NT2/D1 (cell line): ENCODE measurements at regions not wholly inside any gene's neighbourhood (a gene's known extent, or its start where the extent isn't known, plus 50 kb on each side); places are given as distances from the start of the nearest gene placed in this dataset.

Experiments
- DNase-seq: peaks from one replicate; pipeline ENCODE4 v3.0.0-alpha.2; 2011; ENCODE audit warnings: low read depth, low spot score
- H3K27me3 ChIP-seq: 2 replicates; pipeline ENCODE4 v1.6.0; 2011; ENCODE audit warnings: mild to moderate bottlenecking; ENCODE audit not compliant: insufficient read length, insufficient read depth
- H3K36me3 ChIP-seq: 2 replicates; pipeline ENCODE4 v1.6.1; 2011; ENCODE audit warnings: mild to moderate bottlenecking, low read length, mixed read lengths; ENCODE audit not compliant: insufficient read depth, insufficient read length
- H3K4me1 ChIP-seq: 2 replicates; pipeline ENCODE4 v1.5.1; 2011; ENCODE audit not compliant: insufficient read depth, insufficient read length
- H3K4me3 ChIP-seq: 2 replicates; pipeline ENCODE4 v1.5.1; 2011; ENCODE audit warnings: low read depth; ENCODE audit not compliant: insufficient read length
- H3K9ac ChIP-seq: 2 replicates; pipeline ENCODE4 v1.6.0; 2011; ENCODE audit warnings: low read depth; ENCODE audit not compliant: insufficient read length
- H3K9me3 ChIP-seq: 2 replicates; pipeline ENCODE4 v1.5.1; 2011; ENCODE audit warnings: mild to moderate bottlenecking, low read length; ENCODE audit not compliant: insufficient read depth
- SUZ12 ChIP-seq: IDR thresholded peaks from 2 replicates; pipeline ENCODE4 v1.6.1; 2011; ENCODE audit not compliant: insufficient read length, insufficient read depth; ENCODE audit errors: extremely low read depth
- YY1 ChIP-seq: IDR thresholded peaks from 2 replicates; pipeline ENCODE4 v1.6.1; 2011; ENCODE audit not compliant: insufficient read length, insufficient read depth
- ZNF274 ChIP-seq: IDR thresholded peaks from 2 replicates; pipeline ENCODE4 v1.6.1; 2011; ENCODE audit warnings: mild to moderate bottlenecking, low read depth, low read length

- Histone ChIP-seq H3K9ac (no peak overlapping the region), H3K36me3 (no peaks in the 10 kb centered on the region), H3K9me3 (peaks cover 10% of the 10 kb centered on the region; the same call in 1 of the 2 replicates), H3K4me1 (peaks cover 17% of the 10 kb centered on the region), H3K27me3 (peaks cover 20% of the 10 kb centered on the region), H3K4me3 (peak overlapping the region; percentile 12)
- peak; percentile 78 for DNase-seq
- TF ChIP-seq YY1 (no peak), SUZ12 (no peak), ZNF274 (no peak)
These were observed 75.5 kb downstream of the NAV1 start for GRCh38 chr1:201614262-201615015.

GRCh38 chr1:201617157-201617556, 78.2 kb downstream of the NAV1 start:
- Histone ChIP-seq H3K9ac (no peak overlapping the region), H3K9me3 (no peaks in the 10 kb centered on the region), H3K36me3 (no peaks in the 10 kb centered on the region), H3K4me1 (peaks cover 14% of the 10 kb centered on the region), H3K27me3 (peaks cover 20% of the 10 kb centered on the region), H3K4me3 (no peak overlapping the region)
- no peak for DNase-seq
- TF ChIP-seq SUZ12 (no peak), ZNF274 (no peak), YY1 (no peak)

DNA sequence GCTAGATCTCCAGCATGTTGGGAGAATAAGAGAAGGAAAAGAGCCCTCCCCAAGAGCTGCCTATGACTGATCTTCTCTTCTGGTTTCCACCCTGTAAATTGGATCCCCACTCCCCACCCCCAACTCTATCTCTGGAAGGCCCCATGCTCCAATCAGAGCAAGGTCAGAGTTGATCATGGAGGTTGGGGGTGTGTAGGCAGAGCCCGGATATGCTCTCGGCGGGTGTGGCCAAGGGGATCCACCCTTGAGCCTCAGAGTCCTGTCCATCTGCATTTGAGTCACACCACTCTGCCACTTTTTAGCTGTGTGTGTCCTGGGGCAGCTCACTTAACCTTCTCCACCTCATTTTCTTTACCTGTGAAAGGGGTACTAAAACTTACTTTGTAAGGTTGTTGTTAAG, 79.5 kb downstream of the NAV1 start:
- Histone ChIP-seq H3K9ac (no peak overlapping the region), H3K4me1 (peaks cover 14% of the 10 kb centered on the region), H3K27me3 (peaks cover 16% of the 10 kb centered on the region), H3K36me3 (peaks cover 2% of the 10 kb centered on the region), H3K4me3 (no peak overlapping the region), H3K9me3 (no peaks in the 10 kb centered on the region)
- no peak for DNase-seq
- TF ChIP-seq YY1 (no peak), SUZ12 (no peak), ZNF274 (no peak)

DNA sequence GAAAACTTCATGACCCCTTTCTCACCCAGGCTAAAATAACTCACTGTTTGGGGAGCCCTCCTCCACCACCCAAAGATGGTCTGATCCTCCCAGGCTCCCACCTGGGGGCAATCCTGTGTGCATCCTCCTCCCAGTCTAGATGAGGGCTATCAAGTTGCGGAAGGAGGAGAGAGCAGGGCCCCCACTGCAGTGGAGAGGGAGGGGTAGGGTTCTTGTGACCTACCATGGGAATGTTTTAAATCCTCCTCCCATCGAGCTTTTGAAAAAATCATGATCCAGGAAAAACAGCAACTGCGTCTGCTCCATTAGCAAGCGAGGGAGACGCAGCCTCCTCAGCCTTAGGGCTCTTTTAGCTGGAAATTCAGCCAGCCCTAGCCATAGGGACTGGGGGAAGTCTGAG, 80.0 kb downstream of the NAV1 start:
- Histone ChIP-seq H3K27me3 (peaks cover 16% of the 10 kb centered on the region), H3K4me3 (no peak overlapping the region), H3K9me3 (no peaks in the 10 kb centered on the region), H3K9ac (no peak overlapping the region), H3K36me3 (peaks cover 3% of the 10 kb centered on the region), H3K4me1 (peaks cover 14% of the 10 kb centered on the region)
- TF ChIP-seq YY1 (no peak), ZNF274 (no peak), SUZ12 (no peak)
- DNase-seq = no peak

DNA sequence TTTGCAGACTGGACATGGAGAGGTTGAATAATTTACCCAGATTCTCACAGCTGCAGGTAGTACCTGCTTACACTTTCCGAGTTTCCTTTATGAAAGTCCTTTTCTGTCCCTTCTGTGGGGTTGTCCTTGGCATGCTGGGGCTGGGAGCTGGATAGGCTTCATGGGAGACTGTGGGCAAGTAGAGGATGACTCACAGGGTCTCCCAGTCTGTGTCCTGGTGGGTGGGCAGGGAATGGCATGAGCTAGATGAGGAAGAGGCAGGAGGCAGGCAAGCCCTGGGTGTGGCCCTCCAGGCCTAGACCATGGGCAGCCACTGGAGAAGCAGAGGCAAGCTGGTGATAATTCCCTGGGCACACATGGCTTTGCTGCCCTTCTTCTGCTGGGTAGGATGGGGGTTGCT, 80.6 kb downstream of the NAV1 start:
- H3K27me3 ChIP-seq = peaks cover 15% of the 10 kb centered on the region
- no peak overlapping the region for H3K9ac ChIP-seq
- no peaks in the 10 kb centered on the region for H3K9me3 ChIP-seq
- peaks cover 3% of the 10 kb centered on the region for H3K36me3 ChIP-seq
- peaks cover 14% of the 10 kb centered on the region for H3K4me1 ChIP-seq
- DNase-seq = no peak
- no peak overlapping the region for H3K4me3 ChIP-seq
- TF ChIP-seq ZNF274 = no peak
- no peak for TF ChIP-seq YY1
- no peak for TF ChIP-seq SUZ12

DNA sequence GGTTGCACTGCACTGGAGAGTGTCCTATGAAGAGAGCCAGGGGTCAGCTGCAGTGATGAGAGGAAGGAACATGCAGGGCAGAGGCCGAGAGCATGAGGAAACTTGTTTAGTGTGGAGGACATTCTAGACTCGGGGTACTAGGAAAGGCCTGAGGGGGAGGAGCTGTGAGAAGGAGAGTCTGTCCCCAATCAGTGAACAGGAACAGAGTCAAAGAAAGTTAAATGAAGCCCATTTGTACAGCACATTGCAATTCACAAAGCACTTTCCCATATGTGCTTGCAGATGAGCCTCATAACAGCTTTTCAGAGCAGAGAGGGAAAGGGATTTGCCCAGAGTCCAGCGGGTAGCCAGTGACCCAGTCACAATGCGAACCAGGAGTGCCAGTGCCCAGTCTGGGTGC, 83.4 kb downstream of the NAV1 start:
- Histone ChIP-seq H3K4me1 (peaks cover 14% of the 10 kb centered on the region), H3K9ac (no peak overlapping the region), H3K36me3 (peaks cover 3% of the 10 kb centered on the region), H3K27me3 (no peaks in the 10 kb centered on the region), H3K4me3 (no peak overlapping the region), H3K9me3 (no peaks in the 10 kb centered on the region)
- no peak for TF ChIP-seq YY1
- TF ChIP-seq ZNF274 = no peak
- no peak for TF ChIP-seq SUZ12
- no peak for DNase-seq

DNA sequence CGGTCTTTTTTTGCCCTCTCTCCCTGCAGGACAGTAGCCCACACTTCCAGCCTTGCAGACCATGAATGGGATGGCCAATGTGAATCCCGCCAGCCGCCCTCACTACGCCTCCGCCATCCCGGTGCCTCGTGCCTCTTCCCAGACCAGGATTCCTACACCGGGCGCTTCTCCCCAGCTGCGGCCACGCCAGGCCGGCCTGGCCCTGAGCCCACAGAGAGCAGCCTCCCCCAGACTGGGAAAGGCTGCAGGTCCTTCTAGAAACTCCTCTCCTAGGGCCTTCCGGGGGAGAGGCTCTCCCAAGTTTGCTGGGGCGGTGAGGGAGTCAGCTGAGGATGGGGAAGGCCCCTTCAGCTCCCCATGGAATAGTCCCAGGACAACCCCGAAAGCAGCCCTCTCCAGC, 83.9 kb downstream of the NAV1 start:
- TF ChIP-seq YY1 = no peak
- no peak for TF ChIP-seq ZNF274
- no peak for TF ChIP-seq SUZ12
- H3K4me1 ChIP-seq = peaks cover 14% of the 10 kb centered on the region
- H3K4me3 ChIP-seq = no peak overlapping the region
- no peak for DNase-seq
- peaks cover 3% of the 10 kb centered on the region for H3K36me3 ChIP-seq
- H3K27me3 ChIP-seq = no peaks in the 10 kb centered on the region
- no peak overlapping the region for H3K9ac ChIP-seq
- no peaks in the 10 kb centered on the region for H3K9me3 ChIP-seq
